Tibial nerve (tissue), 4 donors: ENCODE measurements at regions not wholly inside any gene's neighbourhood (a gene's known extent, or its start where the extent isn't known, plus 50 kb on each side); places are given as distances from the start of the nearest gene placed in this dataset.

Experiments used
- CTCF ChIP-seq, 5 experiments: fragments of 200-600 bp in 3 of 5; fragments of 450-650 bp in 2 of 5; sonication (generic) in 3 of 5; IDR thresholded peaks; one replicate each; pipeline ENCODE4 v1.5.1; 2016 to 2019; ENCODE audit warnings: antibody characterized with exemption in 5 of 5, mild to moderate bottlenecking in 3 of 5, moderate library complexity in 2 of 5
- EP300 ChIP-seq, 2 donors: sonication (generic); formaldehyde crosslinking; IDR thresholded peaks; one replicate each; pipeline ENCODE4 v1.6.1; 2017; ENCODE audit warnings: antibody characterized with exemption in 2 of 2, mild to moderate bottlenecking in 1 of 2
- POLR2A ChIP-seq, 2 donors: fragments of 450-650 bp; IDR thresholded peaks; one replicate each; pipeline ENCODE4 v1.6.1; 2017; ENCODE audit warnings: antibody characterized with exemption in 2 of 2, mild to moderate bottlenecking in 2 of 2, moderate library complexity in 2 of 2

DNA sequence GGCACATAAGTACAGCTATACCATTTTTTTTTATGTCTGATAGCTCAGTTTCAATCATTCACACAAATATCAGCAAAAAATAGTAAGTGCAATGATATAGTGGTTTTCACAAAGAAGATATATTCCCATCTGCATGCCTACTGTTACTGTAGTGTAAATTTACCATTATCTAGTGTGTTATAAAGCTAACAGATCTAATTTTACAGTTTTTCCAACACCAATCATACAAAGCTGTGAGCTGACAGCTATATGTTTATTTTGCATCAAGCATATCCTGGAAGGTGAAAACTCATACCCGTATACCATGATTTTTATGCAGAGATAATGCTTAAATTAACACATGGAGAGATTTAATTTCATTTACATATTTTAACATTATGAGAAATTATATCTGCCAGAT is 89.9 kb upstream of the HAPLN1 start:
- TF ChIP-seq EP300 (IDR thresholded peaks at IDR 0.05) = no peak
- TF ChIP-seq CTCF (IDR thresholded peaks at IDR 0.05) = no peak
- TF ChIP-seq POLR2A (IDR thresholded peaks at IDR 0.05) = no peak
